DND-41 (cell line): ENCODE measurements at regions not wholly inside any gene's neighbourhood (a gene's known extent, or its start where the extent isn't known, plus 50 kb on each side); places are given as distances from the start of the nearest gene placed in this dataset.

Experiments
- CTCF ChIP-seq: IDR thresholded peaks from 2 replicates; pipeline ENCODE4 v1.5.1; 2012; ENCODE audit warnings: borderline replicate concordance, low read length, moderate library complexity, mild to moderate bottlenecking; ENCODE audit not compliant: poor library complexity, severe bottlenecking; ENCODE audit errors: extremely low read depth
- EZH2 ChIP-seq: IDR thresholded peaks from 3 replicates; pipeline ENCODE4 v1.6.1; 2012; ENCODE audit warnings: borderline replicate concordance, low read depth, mild to moderate bottlenecking, moderate library complexity, low read length, inconsistent platforms; ENCODE audit not compliant: severe bottlenecking

GRCh38 chr6:131443014-131443413 is 130.0 kb upstream of the ARG1 start:
- TF ChIP-seq CTCF (no peak), EZH2 (no peak)
